HepG2 (cell line): ENCODE measurements at regions not wholly inside any gene's neighbourhood (a gene's known extent, or its start where the extent isn't known, plus 50 kb on each side); places are given as distances from the start of the nearest gene placed in this dataset.

Source experiments
- ATAC-seq: fragments of 200-7000 bp; cut with Tn5 transposase; 3 replicates; pipeline ENCODE4 v1.9.1; 2020; ENCODE audit warnings: mild to moderate bottlenecking, moderate library complexity
- BruUV-seq: library from RNA; stranded (reverse); fragments of 400-500 nt; replicated peaks from 2 replicates; lab custom pipeline; 2021; lab: Mats Ljungman, UMichigan
- CTCF ChIA-PET: fragments of 300-600 bp; formaldehyde crosslinking; extraction: SDS; loops from one replicate; lab custom pipeline; 2021; ENCODE audit warnings: low total read pairs, inconsistent platforms, low intra/inter-chr PET ratio; lab: Yijun Ruan, JAX
- POLR2A ChIA-PET: fragments of 350-600 bp; sonication (Branson Sonifier 250); formaldehyde crosslinking; loops from one replicate; lab custom pipeline; 2020; ENCODE audit warnings: antibody characterized with exemption, inconsistent platforms; lab: Yijun Ruan, JAX
- DNase-seq: peaks from one replicate; pipeline ENCODE4 v3.0.0-alpha.2; 2015; ENCODE audit warnings: low spot score
- FAIRE-seq: peaks from 3 replicates; lab custom pipeline; 2011; peaks lifted over from hg19 to GRCh38; lab: Jason Lieb, UNC
- H2AFZ ChIP-seq: one replicate; pipeline ENCODE4 v1.6.1; 2011; ENCODE audit warnings: low read length, inconsistent platforms
- H3K27ac ChIP-seq: fragments of 300-600 bp; 3 replicates; pipeline ENCODE4 v1.8.0; 2011; ENCODE audit warnings: mixed run types, mild to moderate bottlenecking, mixed read lengths, low read length, inconsistent platforms; ENCODE audit not compliant: insufficient read depth; ENCODE audit errors: extremely low read length
- H3K27me3 ChIP-seq, 2 experiments: fragments of 200-600 bp in 1 of 2; 2 replicates in 1 of 2; 3 replicates in 1 of 2; pipeline versions ENCODE4 v1.6.0 to v1.8.0; 2011; ENCODE audit warnings: low read length in 2 of 2, mild to moderate bottlenecking in 2 of 2, moderate library complexity in 2 of 2, inconsistent platforms in 1 of 2; ENCODE audit not compliant: insufficient read depth in 2 of 2, control insufficient read depth in 1 of 2
- H3K36me3 ChIP-seq, 2 experiments: fragments of 200-600 bp in 1 of 2; replicated peaks in 1 of 2; 2 replicates in 1 of 2; 3 replicates in 1 of 2; pipeline versions ENCODE4 v1.5.1 to v1.8.0; 2011; ENCODE audit warnings: low read length in 2 of 2, inconsistent platforms in 1 of 2; ENCODE audit not compliant: insufficient read depth in 2 of 2, control insufficient read depth in 1 of 2
- H3K4me1 ChIP-seq: 2 replicates; pipeline ENCODE4 v1.5.1; 2012; ENCODE audit warnings: low read length, inconsistent platforms; ENCODE audit not compliant: insufficient read depth
- H3K4me2 ChIP-seq: 2 replicates; pipeline ENCODE4 v1.6.0; 2011; ENCODE audit warnings: low read depth, low read length, inconsistent platforms
- H3K4me3 ChIP-seq, 3 experiments: fragments of 200-600 bp in 1 of 3; sonication (generic), shearing (Covaris generic) in 1 of 3; replicated peaks in 1 of 3; 2 replicates each; pipeline ENCODE4 v1.5.1; 2011 to 2016; ENCODE audit warnings: low read length in 3 of 3, inconsistent platforms in 2 of 3, low read depth in 2 of 3, mild to moderate bottlenecking in 2 of 3, control low read depth in 1 of 3, mixed read lengths in 1 of 3; ENCODE audit not compliant: insufficient read depth in 1 of 3
- H3K79me2 ChIP-seq: one replicate; pipeline ENCODE4 v1.6.1; 2011; ENCODE audit warnings: low read length, inconsistent platforms; ENCODE audit not compliant: insufficient read depth
- H3K9ac ChIP-seq: 2 replicates; pipeline ENCODE4 v1.6.0; 2011; ENCODE audit warnings: mild to moderate bottlenecking, low read depth, low read length, inconsistent platforms; ENCODE audit not compliant: insufficient read depth
- H3K9me3 ChIP-seq: 2 replicates; pipeline ENCODE4 v1.5.1; 2012; ENCODE audit warnings: mild to moderate bottlenecking, low read length
- H4K20me1 ChIP-seq: 2 replicates; pipeline ENCODE4 v1.6.0; 2011; ENCODE audit warnings: inconsistent platforms, mild to moderate bottlenecking, low read length, moderate library complexity; ENCODE audit not compliant: insufficient read depth
- KDM2A ChIP-seq: sonication (generic); formaldehyde crosslinking; IDR thresholded peaks from 2 replicates; pipeline ENCODE4 v1.4.0; 2020; ENCODE audit warnings: low read depth, missing genetic modification reagents, borderline replicate concordance
- ZNF318 ChIP-seq: sonication (generic); formaldehyde crosslinking; IDR thresholded peaks from 2 replicates; pipeline ENCODE4 v1.4.0; 2020; ENCODE audit warnings: mild to moderate bottlenecking, missing genetic modification reagents
- WGBS: methylation state at CpG from one replicate; pipeline ENCODE4 v1.1.6; 2017; ENCODE audit warnings: low lambda C conversion rate; 5-methylcytosine and 5-hydroxymethylcytosine counted together
- in situ Hi-C: cut with HindIII; loops from 2 replicates; pipeline ENCODE4 v1.10.0; 2017; ENCODE audit warnings: low pct_unique_long_range_greater_than_20kb; ENCODE audit not compliant: extremely low pct_ligation_motif_present
- intact Hi-C: fragments of 100-400 bp; cut with micrococcal nuclease; formaldehyde crosslinking; loops from one replicate; pipeline ENCODE4 v1.10.0; 2022; ENCODE audit not compliant: unreplicated experiment

GRCh38 chr5:6184481-6184880 lies 193.9 kb downstream of the MED10 start:
- intact Hi-C loops (no loop called here), in situ Hi-C loops (no loop called here)
- no peaks in the 10 kb centered on the region for H3K9me3 ChIP-seq
- H3K4me2 ChIP-seq, result no peak overlapping the region
- no peak overlapping the region for H3K27ac ChIP-seq
- no peaks in the 10 kb centered on the region; a peak in 1 of 5 replicates for H3K27me3 ChIP-seq
- H4K20me1 ChIP-seq, result no peaks in the 10 kb centered on the region
- no peak overlapping the region for H3K9ac ChIP-seq
- no peaks in the 10 kb centered on the region for H3K79me2 ChIP-seq
- CTCF ChIA-PET, result no interaction called here
- no peak for TF ChIP-seq ZNF318
- no peak for TF ChIP-seq KDM2A (CRISPR knock-in tag)
- POLR2A ChIA-PET, result no interaction called here
- no peak overlapping the region for H3K4me3 ChIP-seq
- H3K36me3 ChIP-seq, result no peaks in the 10 kb centered on the region
- H3K4me1 ChIP-seq, result no peaks in the 10 kb centered on the region
- DNase-seq (no peak), ATAC-seq (no peak), FAIRE-seq (no peak)
- BruUV-seq, result no TSS peak
- no peak overlapping the region for H2AFZ ChIP-seq
- WGBS, result 0% methylated on average over 1 of the region's 1 CpG
